K562 (cell line): ENCODE measurements at regions not wholly inside any gene's neighbourhood (a gene's known extent, or its start where the extent isn't known, plus 50 kb on each side); places are given as distances from the start of the nearest gene placed in this dataset.

Experiments
- CBFA2T2 ChIP-seq: fragments of 450-650 bp; conservative IDR thresholded peaks from 2 replicates; pipeline ENCODE4 v1.6.1; 2017; ENCODE audit warnings: mild to moderate bottlenecking
- CBX2 ChIP-seq: fragments of 200-600 bp; sonication (generic); IDR thresholded peaks from one replicate; pipeline ENCODE4 v1.6.1; 2012; ENCODE audit warnings: mild to moderate bottlenecking, low read length, inconsistent platforms; ENCODE audit not compliant: insufficient read depth, poor library complexity, severe bottlenecking
- CEBPG ChIP-seq, 3 experiments: fragments of 200-800 bp in 1 of 3; sonication (Bioruptor generic) in 1 of 3; sonication (generic) in 1 of 3; formaldehyde crosslinking in 1 of 3; IDR thresholded peaks in 2 of 3; conservative IDR thresholded peaks in 1 of 3; 2 replicates each; pipeline versions ENCODE4 v1.6.1 to v1.8.0; 2016 to 2022; ENCODE audit warnings: missing compliant biosample characterization in 2 of 3, missing genetic modification characterization in 2 of 3, mild to moderate bottlenecking in 1 of 3, missing genetic modification reagents in 1 of 3
- CHAMP1 ChIP-seq: fragments of 450-650 bp; IDR thresholded peaks from 2 replicates; pipeline ENCODE4 v1.6.1; 2016; ENCODE audit warnings: mild to moderate bottlenecking
- CHD1 ChIP-seq: fragments of 200-600 bp; sonication (generic); IDR thresholded peaks from one replicate; pipeline ENCODE4 v1.6.1; 2012; ENCODE audit warnings: mild to moderate bottlenecking, moderate library complexity, low read length, inconsistent platforms
- ELF2 ChIP-seq: fragments of 250-450 bp; sonication (Bioruptor Pico); IDR thresholded peaks from 2 replicates; pipeline ENCODE4 v1.5.0; 2021; ENCODE audit warnings: mild to moderate bottlenecking
- HNRNPK ChIP-seq: fragments of 200-400 bp; formaldehyde crosslinking; IDR thresholded peaks from one replicate; pipeline ENCODE4 v1.6.1; 2018; ENCODE audit warnings: mild to moderate bottlenecking, low read depth, low read length; ENCODE audit not compliant: poor library complexity, severe bottlenecking
- KAT8 ChIP-seq: fragments of 450-650 bp; IDR thresholded peaks from 2 replicates; pipeline ENCODE4 v1.6.1; 2016; ENCODE audit warnings: low read depth, mild to moderate bottlenecking
- NEUROD1 ChIP-seq: fragments of 150-350 bp; IDR thresholded peaks from 2 replicates; pipeline ENCODE4 v1.6.1; 2014; ENCODE audit warnings: borderline replicate concordance, low read length, low read depth; ENCODE audit not compliant: partially characterized antibody
- NONO ChIP-seq, 2 experiments: fragments of 200-400 bp in 1 of 2; fragments of 450-650 bp in 1 of 2; formaldehyde crosslinking in 1 of 2; IDR thresholded peaks; 2 replicates each; pipeline ENCODE4 v1.6.1; 2017; ENCODE audit warnings: low read depth in 2 of 2, mild to moderate bottlenecking in 2 of 2, moderate library complexity in 2 of 2, low read length in 1 of 2
- PCBP1 ChIP-seq: fragments of 200-400 bp; formaldehyde crosslinking; IDR thresholded peaks from 2 replicates; pipeline ENCODE4 v1.6.1; 2018; ENCODE audit warnings: mild to moderate bottlenecking, low read depth, low read length; ENCODE audit not compliant: poor library complexity, severe bottlenecking
- RBM15 ChIP-seq: fragments of 200-400 bp; formaldehyde crosslinking; IDR thresholded peaks from 2 replicates; pipeline ENCODE4 v1.6.1; 2018; ENCODE audit warnings: mild to moderate bottlenecking, low read length, moderate library complexity; ENCODE audit not compliant: insufficient read depth
- TFAP4 ChIP-seq: sonication (generic); formaldehyde crosslinking; IDR thresholded peaks from 2 replicates; pipeline ENCODE4 v1.8.0; 2022; ENCODE audit warnings: missing genetic modification reagents, mild to moderate bottlenecking, moderate library complexity, borderline replicate concordance
- ZNF41 ChIP-seq: fragments of 250-450 bp; sonication (Bioruptor Pico); conservative IDR thresholded peaks from 2 replicates; pipeline ENCODE4 v1.4.0; 2020; ENCODE audit warnings: mild to moderate bottlenecking
- TF ChIP-seq, protein P1 (sequence below): sonication (generic); formaldehyde crosslinking; IDR thresholded peaks from 2 replicates; pipeline ENCODE4 v1.8.0; 2022; ENCODE audit warnings: missing genetic modification reagents, mild to moderate bottlenecking, borderline replicate concordance
- TF ChIP-seq, protein P2 (sequence below): fragments of 250-450 bp; sonication (Bioruptor Pico); IDR thresholded peaks from 2 replicates; pipeline ENCODE4 v1.8.0; 2021; ENCODE audit warnings: borderline replicate concordance, mild to moderate bottlenecking, moderate library complexity; ENCODE audit not compliant: poor library complexity, severe bottlenecking

GRCh38 chr7:106568680-106569499 lies 92.1 kb downstream of the CCDC71L start (continued):
- TF ChIP-seq NONO (IDR thresholded peaks at IDR 0.05; ENCODE audit: low read depth in 2 of 2, low read length in 1 of 2) (peak in 1 of 2 experiments; percentile 75; a peak in 2 of 4 replicates), ZNF41 (CRISPR knock-in tag) (peak; percentile 68), ELF2 (CRISPR knock-in tag) (peak; percentile 19; the same call in 1 of the 2 replicates), CHD1 (peak; percentile 83), CHAMP1 (peak; percentile 95), TFAP4 (CRISPR knock-in tag) (peak; percentile 85), CEBPG (CRISPR knock-in tag; IDR thresholded peaks at IDR 0.05) (peak; percentile 100), CEBPG (tag; conservative IDR thresholded peaks at IDR 0.05 in 1 of 2, IDR thresholded peaks at IDR 0.05 in 1 of 2) (peak; percentile 100), NEUROD1 (peak; percentile 81), PCBP1 (no peak), RBM15 (no peak), CBFA2T2 (peak; percentile 96), CBX2 (no peak), KAT8 (no peak), HNRNPK (no peak)
- TF ChIP-seq, protein P1, sequence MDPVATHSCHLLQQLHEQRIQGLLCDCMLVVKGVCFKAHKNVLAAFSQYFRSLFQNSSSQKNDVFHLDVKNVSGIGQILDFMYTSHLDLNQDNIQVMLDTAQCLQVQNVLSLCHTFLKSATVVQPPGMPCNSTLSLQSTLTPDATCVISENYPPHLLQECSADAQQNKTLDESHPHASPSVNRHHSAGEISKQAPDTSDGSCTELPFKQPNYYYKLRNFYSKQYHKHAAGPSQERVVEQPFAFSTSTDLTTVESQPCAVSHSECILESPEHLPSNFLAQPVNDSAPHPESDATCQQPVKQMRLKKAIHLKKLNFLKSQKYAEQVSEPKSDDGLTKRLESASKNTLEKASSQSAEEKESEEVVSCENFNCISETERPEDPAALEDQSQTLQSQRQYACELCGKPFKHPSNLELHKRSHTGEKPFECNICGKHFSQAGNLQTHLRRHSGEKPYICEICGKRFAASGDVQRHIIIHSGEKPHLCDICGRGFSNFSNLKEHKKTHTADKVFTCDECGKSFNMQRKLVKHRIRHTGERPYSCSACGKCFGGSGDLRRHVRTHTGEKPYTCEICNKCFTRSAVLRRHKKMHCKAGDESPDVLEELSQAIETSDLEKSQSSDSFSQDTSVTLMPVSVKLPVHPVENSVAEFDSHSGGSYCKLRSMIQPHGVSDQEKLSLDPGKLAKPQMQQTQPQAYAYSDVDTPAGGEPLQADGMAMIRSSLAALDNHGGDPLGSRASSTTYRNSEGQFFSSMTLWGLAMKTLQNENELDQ (CRISPR knock-in tag), result no peak
- TF ChIP-seq, protein P2, sequence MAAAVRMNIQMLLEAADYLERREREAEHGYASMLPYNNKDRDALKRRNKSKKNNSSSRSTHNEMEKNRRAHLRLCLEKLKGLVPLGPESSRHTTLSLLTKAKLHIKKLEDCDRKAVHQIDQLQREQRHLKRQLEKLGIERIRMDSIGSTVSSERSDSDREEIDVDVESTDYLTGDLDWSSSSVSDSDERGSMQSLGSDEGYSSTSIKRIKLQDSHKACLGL (CRISPR knock-in tag), result peak; percentile 65
